H1 (cell line): ENCODE measurements at regions not wholly inside any gene's neighbourhood (a gene's known extent, or its start where the extent isn't known, plus 50 kb on each side); places are given as distances from the start of the nearest gene placed in this dataset.

ENCODE experiments used
- MAX ChIP-seq: IDR thresholded peaks from 2 replicates; pipeline ENCODE4 v1.6.1; 2012; ENCODE audit warnings: inconsistent platforms

GRCh38 chr1:29896791-29897714 lies 660.7 kb downstream of the PTPRU start (continued):
- TF ChIP-seq MAX: no peak
- TF ChIP-seq, all 59 proteins: peak for 0
